ENCODE measurements at regions not wholly inside any gene's neighbourhood (a gene's known extent, or its start where the extent isn't known, plus 50 kb on each side); places are given as distances from the start of the nearest gene placed in this dataset.
A peak's percentile ranks its signal among the peaks of the same experiment; 100 is the strongest.
"Not testable (repeated sequence)": the region's sequence is repeated elsewhere in the genome, so short reads cannot be mapped to it uniquely, and the experiment has no call there.

GRCh38 chr6:14897831-14898230, 348.0 kb upstream of the JARID2 start:
- CTCF ChIA-PET = no interaction called here
- no peak for TF ChIP-seq ZNF622 (IDR thresholded peaks at IDR 0.05)
- no peak for TF ChIP-seq BACH1 (IDR thresholded peaks at IDR 0.05; ENCODE audit: borderline replicate concordance)
- TF ChIP-seq RUNX3 (IDR thresholded peaks at IDR 0.05; ENCODE audit: low read length) = 0 out of 2 replicates have a peak, but pooled peaks have one; percentile 26
- 78% methylated on average over 5 of the region's 5 CpGs for WGBS (ENCODE audit: insufficient coverage, insufficient replicate concordance, low lambda C conversion rate, missing lambda C conversion rate)
- POLR2A ChIA-PET = no interaction called here
- H3K4me1 ChIP-seq (ENCODE audit: control insufficient read depth, insufficient read depth, low read length) = no peaks in the 10 kb centered on the region; the same call in 1 of the 2 replicates
- SMC1A ChIA-PET (ENCODE audit: uncharacterized antibody, unreplicated experiment) = interaction anchor here (1.1 to 1.3 kb wide), 3 partner anchors 11 to 17 kb away, joined by 3 to 4 read pairs (median 3); no protein-coding TSS in a partner anchor
- DNase-seq (ENCODE audit: low read depth, low spot score) = no peak
- H3K4me3 ChIP-seq = no peak overlapping the region
- no peaks in the 10 kb centered on the region for H3K27me3 ChIP-seq (replicated peaks in 1 of 2; ENCODE audit: control insufficient read depth in 2 of 2, insufficient read depth in 2 of 2, low read length in 1 of 2)
- RAD21 ChIA-PET (ENCODE audit: unreplicated experiment) = no interaction called here
- no peak for ATAC-seq
- in situ Hi-C loops (cut with MboI) (no loop called here), intact Hi-C loops (cut with micrococcal nuclease; ENCODE audit: unreplicated experiment) (no loop called here)
- H3K9me3 ChIP-seq (replicated peaks; ENCODE audit: control insufficient read depth, insufficient read depth, low read length) = peaks cover 6% of the 10 kb centered on the region
- H4K20me1 ChIP-seq (ENCODE audit: control insufficient read depth, insufficient read depth) = no peaks in the 10 kb centered on the region
- FAIRE-seq = no peak
- BruUV-seq (replicated peaks) = no TSS peak
- no peak overlapping the region for H2AFZ ChIP-seq (ENCODE audit: control insufficient read depth, low read depth, low read length)
- H3K9ac ChIP-seq (ENCODE audit: control insufficient read depth, insufficient read depth, low read length) = no peak overlapping the region
- H3K4me2 ChIP-seq (ENCODE audit: control insufficient read depth, insufficient read depth) = no peak overlapping the region
- H3K27ac ChIP-seq (ENCODE audit: control insufficient read depth, insufficient read depth) = no peak overlapping the region
- no peaks in the 10 kb centered on the region for H3K79me2 ChIP-seq (ENCODE audit: control insufficient read depth, insufficient read depth, low read length)
- no peaks in the 10 kb centered on the region for H3K36me3 ChIP-seq (ENCODE audit: control insufficient read depth in 2 of 2, insufficient read depth in 2 of 2, low read length in 1 of 2)

GRCh38 chr6:14899441-14899840, 346.4 kb upstream of the JARID2 start:
- H3K9ac ChIP-seq (ENCODE audit: control insufficient read depth, insufficient read depth, low read length); H3K27ac ChIP-seq (ENCODE audit: control insufficient read depth, insufficient read depth); CTCF ChIA-PET; intact Hi-C loops (cut with micrococcal nuclease; ENCODE audit: unreplicated experiment); H3K9me3 ChIP-seq (replicated peaks; ENCODE audit: control insufficient read depth, insufficient read depth, low read length); H4K20me1 ChIP-seq (ENCODE audit: control insufficient read depth, insufficient read depth); BruUV-seq (replicated peaks); DNase-seq (ENCODE audit: low read depth, low spot score); H3K4me3 ChIP-seq; RAD21 ChIA-PET (ENCODE audit: unreplicated experiment); ATAC-seq; H3K27me3 ChIP-seq (replicated peaks in 1 of 2; ENCODE audit: control insufficient read depth in 2 of 2, insufficient read depth in 2 of 2, low read length in 1 of 2); H2AFZ ChIP-seq (ENCODE audit: control insufficient read depth, low read depth, low read length); H3K36me3 ChIP-seq (ENCODE audit: control insufficient read depth in 2 of 2, insufficient read depth in 2 of 2, low read length in 1 of 2); H3K4me1 ChIP-seq (ENCODE audit: control insufficient read depth, insufficient read depth, low read length); FAIRE-seq; POLR2A ChIA-PET; H3K79me2 ChIP-seq (ENCODE audit: control insufficient read depth, insufficient read depth, low read length); in situ Hi-C loops (cut with MboI); H3K4me2 ChIP-seq (ENCODE audit: control insufficient read depth, insufficient read depth): not testable (repeated sequence)
- 80% methylated on average over 4 of the region's 4 CpGs for WGBS (ENCODE audit: insufficient coverage, insufficient replicate concordance, low lambda C conversion rate, missing lambda C conversion rate)
- SMC1A ChIA-PET (ENCODE audit: uncharacterized antibody, unreplicated experiment) = interaction anchor here (1.1 kb wide), 1 partner anchor 124 kb away, joined by 3 read pairs; no protein-coding TSS in a partner anchor

All from GM12878 (cell line).